Neural cell (in vitro differentiated cells): ENCODE measurements at regions not wholly inside any gene's neighbourhood (a gene's known extent, or its start where the extent isn't known, plus 50 kb on each side); places are given as distances from the start of the nearest gene placed in this dataset.

Experiments
- H2AFZ ChIP-seq: fragments of 200-600, 300-800 bp; sonication (generic), shearing (Covaris generic); 2 replicates; pipeline ENCODE4 v1.6.0; 2014; ENCODE audit warnings: low read depth, mild to moderate bottlenecking, antibody characterized with exemption, low read length, moderate library complexity
- H3F3A ChIP-seq: fragments of 200-600 bp; shearing (Covaris generic); 2 replicates; pipeline ENCODE4 v1.6.1; 2016; ENCODE audit warnings: mild to moderate bottlenecking, moderate library complexity, mixed read lengths, antibody characterized with exemption, low read length; ENCODE audit not compliant: insufficient read depth, poor library complexity, severe bottlenecking
- H3K27ac ChIP-seq: fragments of 200-600, 300-800 bp; sonication (generic), shearing (Covaris generic); 2 replicates; pipeline ENCODE4 v1.5.1; 2014; ENCODE audit warnings: mild to moderate bottlenecking, low read length, moderate library complexity
- H3K27me3 ChIP-seq: fragments of 300-800, 200-600 bp; sonication (generic), shearing (Covaris generic); 2 replicates; pipeline ENCODE4 v1.6.0; 2014; ENCODE audit warnings: mild to moderate bottlenecking, low read depth, low read length, moderate library complexity; ENCODE audit not compliant: insufficient read depth
- H3K36me3 ChIP-seq: fragments of 300-800, 200-600 bp; sonication (generic), shearing (Covaris generic); 2 replicates; pipeline ENCODE4 v1.5.1; 2014; ENCODE audit warnings: mild to moderate bottlenecking, antibody characterized with exemption, low read length, moderate library complexity; ENCODE audit not compliant: insufficient read depth
- H3K4me2 ChIP-seq: fragments of 300-800, 200-600 bp; sonication (generic), shearing (Covaris generic); 2 replicates; pipeline ENCODE4 v1.6.0; 2014; ENCODE audit warnings: mild to moderate bottlenecking, low read length
- H3K4me3 ChIP-seq: fragments of 300-800, 200-600 bp; sonication (generic), shearing (Covaris generic); 2 replicates; pipeline ENCODE4 v1.5.1; 2014; ENCODE audit warnings: mild to moderate bottlenecking, low read length, moderate library complexity
- H3K79me2 ChIP-seq: fragments of 200-600 bp; shearing (Covaris generic); replicated peaks from 2 replicates; pipeline ENCODE4 v1.6.0; 2014; ENCODE audit warnings: mild to moderate bottlenecking, low read length, moderate library complexity; ENCODE audit not compliant: insufficient read depth
- H3K9ac ChIP-seq: fragments of 300-800, 200-600 bp; sonication (generic), shearing (Covaris generic); 2 replicates; pipeline ENCODE4 v1.6.1; 2016; ENCODE audit warnings: mild to moderate bottlenecking, low read length, mixed read lengths
- H3K9me2 ChIP-seq: fragments of 200-600 bp; shearing (Covaris generic); 2 replicates; pipeline ENCODE4 v1.6.1; 2016; ENCODE audit warnings: mild to moderate bottlenecking, low read length, mixed read lengths; ENCODE audit not compliant: insufficient read depth
- H3K9me3 ChIP-seq: fragments of 200-600, 300-800 bp; sonication (generic), shearing (Covaris generic); 2 replicates; pipeline ENCODE4 v1.6.1; 2016; ENCODE audit warnings: mild to moderate bottlenecking, mixed run types, low read length, moderate library complexity, mixed read lengths
- H4K20me1 ChIP-seq: fragments of 200-600 bp; shearing (Covaris generic); 2 replicates; pipeline ENCODE4 v1.6.1; 2016; ENCODE audit warnings: mild to moderate bottlenecking, mixed run types; ENCODE audit not compliant: insufficient read depth
- EP300 ChIP-seq: fragments of 450-650 bp; conservative IDR thresholded peaks from 2 replicates; pipeline ENCODE4 v1.6.1; 2014; ENCODE audit warnings: antibody characterized with exemption, mild to moderate bottlenecking, moderate library complexity; ENCODE audit not compliant: poor library complexity, severe bottlenecking
- EZH2 ChIP-seq: fragments of 200-600, 300-800 bp; shearing (Covaris generic), sonication (generic); IDR thresholded peaks from 2 replicates; pipeline ENCODE4 v1.6.1; 2014; ENCODE audit warnings: antibody characterized with exemption, low read length, borderline replicate concordance, mild to moderate bottlenecking; ENCODE audit not compliant: insufficient read depth, poor library complexity, severe bottlenecking
- MXI1 ChIP-seq: fragments of 450-650 bp; conservative IDR thresholded peaks from 2 replicates; pipeline ENCODE4 v1.6.1; 2014; ENCODE audit warnings: antibody characterized with exemption, mild to moderate bottlenecking; ENCODE audit not compliant: poor library complexity, severe bottlenecking
- POLR2AphosphoS5 ChIP-seq: IDR thresholded peaks from 2 replicates; pipeline ENCODE4 v1.6.1; 2012
- RAD21 ChIP-seq: fragments of 450-650 bp; conservative IDR thresholded peaks from 2 replicates; pipeline ENCODE4 v1.6.1; 2014; ENCODE audit warnings: antibody characterized with exemption, mild to moderate bottlenecking, moderate library complexity
- SMC3 ChIP-seq: fragments of 450-650 bp; conservative IDR thresholded peaks from 2 replicates; pipeline ENCODE4 v1.6.1; 2014; ENCODE audit warnings: antibody characterized with exemption, mild to moderate bottlenecking, moderate library complexity; ENCODE audit not compliant: poor library complexity
- TAF1 ChIP-seq: IDR thresholded peaks from 2 replicates; pipeline ENCODE4 v1.6.1; 2012; ENCODE audit warnings: low read depth
- TF ChIP-seq, protein P1 (sequence below): IDR thresholded peaks from 2 replicates; pipeline ENCODE4 v1.6.1; 2012; ENCODE audit warnings: borderline replicate concordance
- TF ChIP-seq, protein P2 (sequence below): fragments of 450-650 bp; IDR thresholded peaks from 2 replicates; pipeline ENCODE4 v1.5.1; 2014; ENCODE audit warnings: antibody characterized with exemption, mild to moderate bottlenecking, moderate library complexity; ENCODE audit not compliant: poor library complexity, severe bottlenecking

DNA sequence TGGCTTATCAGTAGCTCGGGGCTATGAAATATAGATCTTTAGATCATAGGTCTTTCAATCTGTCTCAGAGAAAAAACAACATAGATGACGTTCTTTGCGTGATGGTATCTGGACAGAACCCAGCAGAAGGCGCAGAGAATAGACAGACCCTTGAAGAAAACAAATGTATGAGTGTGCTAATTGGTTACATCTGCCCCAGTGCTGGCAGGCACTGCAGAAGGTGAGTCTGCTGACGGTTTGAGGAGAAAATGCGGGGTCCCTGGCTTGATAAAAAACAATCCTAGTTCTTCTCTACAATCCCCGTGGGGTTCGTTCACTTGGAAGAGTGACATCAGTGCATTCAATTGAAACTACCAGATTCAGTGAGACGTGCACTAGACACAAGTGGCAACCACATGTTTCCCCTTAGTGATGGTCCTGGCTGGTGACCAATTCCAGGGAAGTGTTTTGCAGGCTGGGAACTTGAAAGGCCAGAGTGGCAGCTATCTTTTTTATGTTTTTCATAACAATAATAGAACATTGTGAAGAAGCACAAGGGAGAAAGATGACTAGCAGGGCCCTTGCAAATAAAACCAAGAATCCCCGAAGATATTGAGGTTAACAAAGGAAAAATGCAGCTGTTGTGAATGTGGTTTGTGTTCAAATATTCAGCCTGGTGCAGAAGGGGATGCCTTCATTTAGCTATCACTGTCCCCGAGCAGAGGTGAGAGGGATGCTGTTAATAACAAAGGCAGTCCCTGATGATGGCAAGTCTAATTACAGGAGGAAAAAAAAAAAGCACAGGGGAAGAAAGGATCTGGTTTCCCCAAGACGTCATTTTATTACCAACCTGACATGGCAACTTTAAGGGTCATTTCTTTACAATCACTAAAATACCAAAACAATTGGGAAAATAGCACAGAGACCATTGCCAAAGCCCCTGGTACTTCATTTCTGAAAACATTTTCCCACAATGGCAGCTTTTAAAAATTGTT lies 337.6 kb upstream of the FIGN start:
- H3K9me2 ChIP-seq, result no peaks in the 10 kb centered on the region
- no peaks in the 10 kb centered on the region for H3K79me2 ChIP-seq
- H3K27me3 ChIP-seq, result no peaks in the 10 kb centered on the region
- no peaks in the 10 kb centered on the region for H3K9me3 ChIP-seq
- no peaks in the 10 kb centered on the region for H3K36me3 ChIP-seq
- no peaks in the 10 kb centered on the region for H4K20me1 ChIP-seq
- H3K4me3 ChIP-seq, result no peak overlapping the region
- no peaks in the 10 kb centered on the region for H3F3A ChIP-seq
- H3K9ac ChIP-seq, result no peak overlapping the region
- no peak overlapping the region for H3K4me2 ChIP-seq
- H3K27ac ChIP-seq, result no peak overlapping the region
- no peak for TF ChIP-seq TAF1
- TF ChIP-seq, protein P1, sequence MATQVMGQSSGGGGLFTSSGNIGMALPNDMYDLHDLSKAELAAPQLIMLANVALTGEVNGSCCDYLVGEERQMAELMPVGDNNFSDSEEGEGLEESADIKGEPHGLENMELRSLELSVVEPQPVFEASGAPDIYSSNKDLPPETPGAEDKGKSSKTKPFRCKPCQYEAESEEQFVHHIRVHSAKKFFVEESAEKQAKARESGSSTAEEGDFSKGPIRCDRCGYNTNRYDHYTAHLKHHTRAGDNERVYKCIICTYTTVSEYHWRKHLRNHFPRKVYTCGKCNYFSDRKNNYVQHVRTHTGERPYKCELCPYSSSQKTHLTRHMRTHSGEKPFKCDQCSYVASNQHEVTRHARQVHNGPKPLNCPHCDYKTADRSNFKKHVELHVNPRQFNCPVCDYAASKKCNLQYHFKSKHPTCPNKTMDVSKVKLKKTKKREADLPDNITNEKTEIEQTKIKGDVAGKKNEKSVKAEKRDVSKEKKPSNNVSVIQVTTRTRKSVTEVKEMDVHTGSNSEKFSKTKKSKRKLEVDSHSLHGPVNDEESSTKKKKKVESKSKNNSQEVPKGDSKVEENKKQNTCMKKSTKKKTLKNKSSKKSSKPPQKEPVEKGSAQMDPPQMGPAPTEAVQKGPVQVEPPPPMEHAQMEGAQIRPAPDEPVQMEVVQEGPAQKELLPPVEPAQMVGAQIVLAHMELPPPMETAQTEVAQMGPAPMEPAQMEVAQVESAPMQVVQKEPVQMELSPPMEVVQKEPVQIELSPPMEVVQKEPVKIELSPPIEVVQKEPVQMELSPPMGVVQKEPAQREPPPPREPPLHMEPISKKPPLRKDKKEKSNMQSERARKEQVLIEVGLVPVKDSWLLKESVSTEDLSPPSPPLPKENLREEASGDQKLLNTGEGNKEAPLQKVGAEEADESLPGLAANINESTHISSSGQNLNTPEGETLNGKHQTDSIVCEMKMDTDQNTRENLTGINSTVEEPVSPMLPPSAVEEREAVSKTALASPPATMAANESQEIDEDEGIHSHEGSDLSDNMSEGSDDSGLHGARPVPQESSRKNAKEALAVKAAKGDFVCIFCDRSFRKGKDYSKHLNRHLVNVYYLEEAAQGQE, result no peak
- no peak for TF ChIP-seq MXI1
- TF ChIP-seq POLR2AphosphoS5, result no peak
- TF ChIP-seq EZH2, result no peak
- no peak for TF ChIP-seq SMC3
- no peak for TF ChIP-seq EP300
- TF ChIP-seq, protein P2, sequence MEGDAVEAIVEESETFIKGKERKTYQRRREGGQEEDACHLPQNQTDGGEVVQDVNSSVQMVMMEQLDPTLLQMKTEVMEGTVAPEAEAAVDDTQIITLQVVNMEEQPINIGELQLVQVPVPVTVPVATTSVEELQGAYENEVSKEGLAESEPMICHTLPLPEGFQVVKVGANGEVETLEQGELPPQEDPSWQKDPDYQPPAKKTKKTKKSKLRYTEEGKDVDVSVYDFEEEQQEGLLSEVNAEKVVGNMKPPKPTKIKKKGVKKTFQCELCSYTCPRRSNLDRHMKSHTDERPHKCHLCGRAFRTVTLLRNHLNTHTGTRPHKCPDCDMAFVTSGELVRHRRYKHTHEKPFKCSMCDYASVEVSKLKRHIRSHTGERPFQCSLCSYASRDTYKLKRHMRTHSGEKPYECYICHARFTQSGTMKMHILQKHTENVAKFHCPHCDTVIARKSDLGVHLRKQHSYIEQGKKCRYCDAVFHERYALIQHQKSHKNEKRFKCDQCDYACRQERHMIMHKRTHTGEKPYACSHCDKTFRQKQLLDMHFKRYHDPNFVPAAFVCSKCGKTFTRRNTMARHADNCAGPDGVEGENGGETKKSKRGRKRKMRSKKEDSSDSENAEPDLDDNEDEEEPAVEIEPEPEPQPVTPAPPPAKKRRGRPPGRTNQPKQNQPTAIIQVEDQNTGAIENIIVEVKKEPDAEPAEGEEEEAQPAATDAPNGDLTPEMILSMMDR, result no peak
- TF ChIP-seq RAD21, result no peak
- H2AFZ ChIP-seq, result no peak overlapping the region

DNA sequence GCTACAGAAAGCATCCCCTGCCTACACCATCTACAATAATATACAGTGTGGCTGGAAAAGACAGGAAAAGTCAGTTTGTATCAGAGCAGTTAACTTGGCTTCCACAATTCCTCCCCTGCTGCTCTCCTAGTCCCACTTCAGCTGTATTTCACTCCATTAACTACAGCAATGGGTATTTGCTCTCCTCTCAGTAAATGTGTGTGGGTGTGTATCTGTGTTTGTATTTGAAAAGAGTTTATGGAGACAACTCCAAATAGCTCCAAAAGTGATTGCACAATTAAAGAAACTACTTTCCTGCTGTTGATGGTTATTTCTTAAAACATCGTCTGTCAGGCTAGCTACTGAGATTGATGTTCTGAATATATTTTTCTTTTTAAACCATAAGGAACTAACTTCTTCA lies 333.7 kb upstream of the FIGN start:
- Histone ChIP-seq H3F3A (no peaks in the 10 kb centered on the region), H3K79me2 (no peaks in the 10 kb centered on the region), H4K20me1 (no peaks in the 10 kb centered on the region), H3K4me2 (no peak overlapping the region), H3K9me2 (no peaks in the 10 kb centered on the region), H3K4me3 (no peak overlapping the region), H3K27ac (no peak overlapping the region), H3K9ac (no peak overlapping the region), H2AFZ (no peak overlapping the region), H3K27me3 (no peaks in the 10 kb centered on the region), H3K9me3 (no peaks in the 10 kb centered on the region), H3K36me3 (no peaks in the 10 kb centered on the region)
- no peak for TF ChIP-seq POLR2AphosphoS5
- no peak for TF ChIP-seq EZH2
- TF ChIP-seq, protein P2, result no peak
- TF ChIP-seq MXI1, result no peak
- TF ChIP-seq, protein P1, result no peak
- TF ChIP-seq TAF1, result no peak
- no peak for TF ChIP-seq EP300
